GM18907 (cell line): ENCODE measurements at regions not wholly inside any gene's neighbourhood (a gene's known extent, or its start where the extent isn't known, plus 50 kb on each side); places are given as distances from the start of the nearest gene placed in this dataset.

Experiments
- ATAC-seq: cut with Tn5 transposase; IDR thresholded peaks from one replicate; pipeline ENCODE4 v1.9.1; 2021; ENCODE audit warnings: mild to moderate bottlenecking, moderate library complexity; ENCODE audit not compliant: unreplicated experiment

DNA sequence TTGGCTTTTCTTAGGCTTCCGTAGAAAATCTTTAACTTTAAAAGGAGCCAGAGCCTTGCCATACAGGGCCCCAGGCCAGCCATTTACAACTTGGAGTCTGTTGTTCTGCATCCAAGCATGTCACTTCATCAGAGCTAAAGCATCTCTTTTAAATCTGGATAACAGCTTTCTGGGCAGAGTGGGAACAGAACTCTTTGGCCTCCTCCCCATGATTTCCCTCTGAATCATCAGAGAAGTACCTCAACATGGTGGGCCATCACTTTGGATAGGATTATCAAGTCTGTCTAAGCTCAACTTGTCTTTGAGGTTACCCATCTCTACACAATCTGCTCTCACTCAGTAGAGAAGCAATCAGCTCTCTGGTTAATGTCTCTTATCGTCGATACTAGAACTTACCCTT lies 170.9 kb downstream of the SLC6A15 start:
- ATAC-seq, result no peak

DNA sequence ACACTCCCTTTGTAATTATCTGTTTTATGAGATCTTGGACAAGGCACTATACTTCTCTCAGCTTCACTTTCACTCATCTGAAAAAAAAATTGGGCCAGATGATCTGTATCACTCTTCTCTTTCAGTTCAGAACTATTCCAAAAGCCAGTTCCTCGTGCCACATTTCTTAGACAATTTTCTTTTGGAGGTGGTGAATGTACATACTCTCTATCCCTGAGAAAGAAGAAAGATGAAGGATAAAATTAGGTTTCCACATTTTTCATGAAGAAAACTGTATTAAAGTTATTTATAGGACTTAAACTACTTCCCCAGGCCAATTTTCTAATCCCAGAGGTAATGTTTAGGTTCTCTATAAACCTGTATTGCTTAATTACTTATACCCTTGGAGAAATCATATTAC lies 171.6 kb downstream of the SLC6A15 start:
- ATAC-seq, result no peak

DNA sequence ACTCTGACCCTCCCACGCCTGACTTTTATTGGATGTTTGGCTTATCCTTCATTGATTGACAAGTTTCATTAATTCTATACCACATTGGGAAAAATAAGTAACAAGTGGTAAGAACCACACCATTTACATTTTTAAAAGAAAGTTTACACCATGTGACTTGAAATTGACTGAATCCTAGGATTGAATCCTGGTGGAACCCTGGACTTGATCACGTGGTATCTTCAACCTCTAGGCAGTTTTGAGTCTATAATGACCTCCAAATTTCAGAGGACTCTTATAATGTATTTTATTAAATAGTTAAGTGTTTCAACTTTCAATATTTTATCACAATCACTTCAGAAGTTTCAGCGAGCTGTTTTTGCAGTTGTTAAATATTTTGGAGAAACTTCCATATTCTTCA lies 172.0 kb downstream of the SLC6A15 start:
- ATAC-seq, result no peak

DNA sequence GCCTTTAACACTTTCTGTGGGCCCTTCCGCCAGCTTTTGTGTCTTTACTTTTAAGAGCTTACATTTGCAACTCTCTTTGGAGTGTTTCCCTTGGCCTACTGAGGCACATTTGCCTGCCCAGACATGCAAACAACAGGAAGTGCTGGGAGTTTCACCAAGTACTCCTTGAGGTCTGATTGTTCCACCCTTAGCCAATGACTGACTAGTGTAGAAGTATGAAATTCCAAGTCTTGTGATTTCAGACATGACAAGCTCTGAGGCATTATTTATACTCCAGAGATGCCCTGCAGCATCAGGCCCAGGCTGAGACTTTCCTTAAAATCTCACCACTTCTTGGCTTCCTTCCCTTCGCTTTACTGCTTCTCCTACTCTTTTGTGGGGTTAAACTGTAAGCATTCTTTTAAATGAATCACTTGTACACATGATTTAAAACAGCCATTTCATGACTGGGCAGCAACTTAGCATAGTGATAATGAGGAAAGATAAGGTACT lies 174.1 kb downstream of the SLC6A15 start:
- no peak for ATAC-seq

DNA sequence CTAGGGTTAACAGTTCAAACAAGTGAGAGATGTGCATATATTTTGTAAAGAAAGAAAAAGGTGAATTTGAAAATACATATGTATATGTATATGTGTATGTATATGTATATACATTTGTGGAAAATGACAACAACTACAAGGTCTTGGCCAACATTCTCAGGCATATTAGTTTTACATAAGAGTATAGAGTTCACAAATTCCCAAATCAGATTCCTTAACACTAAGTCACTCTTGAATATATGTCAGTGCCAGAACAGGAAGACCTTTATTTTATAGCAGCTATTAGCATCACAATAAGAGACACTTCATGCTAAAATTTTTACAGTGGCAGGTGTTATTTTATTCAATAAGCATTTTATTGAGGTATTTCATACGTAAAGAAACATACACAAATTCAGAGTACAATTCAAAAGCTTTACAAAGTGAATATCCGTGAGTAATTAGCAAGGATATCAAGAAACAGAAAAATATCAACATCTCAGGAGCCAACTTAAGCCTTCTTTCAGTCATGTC lies 179.7 kb downstream of the SLC6A15 start:
- no peak for ATAC-seq

DNA sequence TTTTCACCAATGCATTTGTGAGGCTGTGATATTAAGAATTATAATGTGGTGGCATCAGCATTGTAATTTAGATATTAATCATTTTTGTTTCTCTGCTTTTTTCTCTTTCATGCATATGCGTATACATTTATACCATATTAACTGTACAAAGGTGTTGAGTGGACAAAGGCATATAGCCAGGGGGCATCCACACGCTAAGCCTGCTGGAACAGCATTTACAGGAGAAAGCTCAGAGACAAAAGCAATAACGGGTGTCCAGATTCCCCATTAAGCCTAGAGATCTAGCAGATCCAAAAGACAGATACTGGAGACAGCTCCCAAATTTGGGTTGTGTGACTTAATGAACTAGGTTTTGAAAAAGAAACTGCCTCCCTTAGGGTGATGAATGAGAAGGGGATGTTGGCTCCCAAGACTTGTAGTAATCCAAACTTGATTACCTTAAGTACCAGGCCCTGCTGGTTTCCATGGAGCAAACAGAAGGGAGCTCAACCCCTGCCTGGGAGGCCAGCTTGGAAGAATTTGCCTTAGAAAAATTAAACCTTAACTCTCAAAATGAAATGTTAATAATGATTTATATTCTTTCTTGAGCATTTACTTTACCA lies 181.9 kb downstream of the SLC6A15 start:
- no peak for ATAC-seq

DNA sequence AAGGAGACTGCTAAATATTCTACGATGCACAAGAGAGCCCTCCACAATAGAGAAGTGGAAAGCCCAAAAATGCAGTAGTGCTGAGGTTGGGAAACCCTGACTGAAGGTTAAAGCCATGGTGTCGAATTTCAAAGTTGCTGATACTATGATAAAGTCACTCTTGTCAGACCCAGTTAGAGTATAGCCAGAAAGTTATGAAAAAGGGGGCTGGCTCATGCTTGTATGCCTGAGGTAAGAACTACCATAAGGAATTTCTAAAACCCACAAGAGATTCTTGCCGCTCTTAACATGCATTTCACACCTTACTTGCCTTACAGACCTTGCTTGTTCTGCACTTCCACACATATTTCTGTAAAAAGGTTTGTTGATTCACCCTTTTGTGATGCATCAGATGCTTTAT lies 184.6 kb downstream of the SLC6A15 start:
- no peak for ATAC-seq

DNA sequence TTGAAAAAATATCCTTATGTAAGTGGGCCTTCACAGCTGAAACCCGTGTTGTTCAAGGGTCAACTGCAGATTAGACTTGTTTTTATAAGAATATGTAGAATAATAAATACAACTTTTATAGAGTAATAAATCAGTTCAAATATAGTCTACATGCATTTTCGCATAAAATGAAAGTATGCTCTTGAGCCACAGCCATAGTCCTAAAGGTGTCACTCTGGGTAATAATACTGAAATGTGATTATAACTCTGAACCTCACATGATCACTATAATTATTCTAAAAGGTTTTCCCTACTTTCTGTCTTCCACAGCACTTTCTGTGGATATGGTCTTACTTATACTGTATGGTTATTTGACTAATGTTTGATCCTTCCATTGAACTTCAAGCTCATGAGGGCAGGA lies 185.8 kb downstream of the SLC6A15 start:
- ATAC-seq, result no peak

DNA sequence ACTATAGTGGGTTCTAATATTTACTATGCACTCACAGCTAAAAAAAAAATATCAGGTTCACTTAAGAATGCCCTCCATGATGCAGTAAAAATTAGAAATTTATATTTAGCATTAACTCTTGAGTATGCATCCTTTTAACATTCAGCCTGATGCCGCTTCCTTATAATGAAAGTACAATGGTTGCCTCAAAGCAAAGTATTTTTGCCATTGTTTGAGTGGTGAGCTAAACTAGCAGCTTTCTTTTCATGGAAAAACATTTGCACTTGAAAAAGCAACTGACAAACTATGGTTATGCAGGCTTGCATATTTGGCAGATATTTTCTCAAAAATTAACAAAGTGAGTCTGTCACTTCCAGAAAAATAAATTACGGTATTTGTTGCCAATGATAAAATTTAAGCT lies 188.6 kb downstream of the SLC6A15 start:
- ATAC-seq, result no peak

DNA sequence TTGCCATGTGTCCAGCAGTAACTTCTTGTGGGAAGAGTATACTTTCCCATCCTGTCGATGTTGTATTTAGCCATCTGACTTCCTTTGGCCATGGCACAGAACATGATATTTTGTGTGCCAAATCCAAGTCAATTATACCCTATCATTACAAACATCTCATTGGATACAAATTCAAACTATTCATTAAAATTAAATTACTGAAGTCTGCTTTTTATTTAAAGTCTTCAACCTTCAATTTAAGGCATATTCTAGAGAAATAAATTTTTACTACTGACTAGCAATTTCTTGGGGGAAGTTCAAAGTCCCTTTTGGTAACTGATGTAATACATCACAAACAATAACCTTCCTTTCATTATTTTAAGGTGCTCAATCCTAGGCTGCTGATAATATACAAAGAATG lies 192.6 kb downstream of the SLC6A15 start:
- no peak for ATAC-seq

DNA sequence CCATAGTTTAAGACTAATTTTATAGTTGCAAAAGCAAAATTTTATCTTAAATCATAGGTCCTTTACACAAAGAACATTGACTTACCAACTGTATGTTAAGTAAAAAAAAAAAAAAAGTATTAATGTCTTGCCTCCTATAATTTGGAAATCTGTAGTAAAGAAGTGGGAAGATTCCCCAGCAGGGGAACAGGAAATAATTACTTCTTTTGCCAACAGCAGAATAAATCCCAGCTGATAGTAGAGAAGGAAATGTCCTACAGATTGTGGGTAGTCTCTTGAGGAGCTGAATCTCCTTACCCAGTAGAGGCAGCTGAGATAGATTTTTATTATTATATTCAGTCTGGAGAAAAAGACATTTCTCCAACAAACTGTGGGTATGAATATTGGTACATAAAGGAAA lies 193.7 kb downstream of the SLC6A15 start:
- no peak for ATAC-seq

DNA sequence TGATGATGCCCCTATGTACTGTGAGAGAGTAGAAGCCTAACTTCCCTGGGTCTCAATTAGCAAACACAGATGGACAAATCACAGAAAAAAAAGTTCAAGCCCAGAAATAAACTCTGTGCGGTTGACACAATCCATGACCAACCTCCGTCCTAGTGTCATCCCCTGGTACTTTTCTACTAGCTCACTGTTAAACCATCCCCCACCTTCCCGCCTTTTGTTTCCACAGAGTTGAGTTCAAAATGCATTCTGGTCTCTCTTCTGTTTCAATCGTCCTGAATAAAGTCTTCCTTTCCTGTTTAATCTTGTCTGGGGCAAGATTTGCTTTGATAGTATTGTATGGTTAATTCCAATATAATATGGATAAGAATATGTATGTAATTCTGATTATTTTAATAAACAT lies 199.9 kb downstream of the SLC6A15 start:
- no peak for ATAC-seq

DNA sequence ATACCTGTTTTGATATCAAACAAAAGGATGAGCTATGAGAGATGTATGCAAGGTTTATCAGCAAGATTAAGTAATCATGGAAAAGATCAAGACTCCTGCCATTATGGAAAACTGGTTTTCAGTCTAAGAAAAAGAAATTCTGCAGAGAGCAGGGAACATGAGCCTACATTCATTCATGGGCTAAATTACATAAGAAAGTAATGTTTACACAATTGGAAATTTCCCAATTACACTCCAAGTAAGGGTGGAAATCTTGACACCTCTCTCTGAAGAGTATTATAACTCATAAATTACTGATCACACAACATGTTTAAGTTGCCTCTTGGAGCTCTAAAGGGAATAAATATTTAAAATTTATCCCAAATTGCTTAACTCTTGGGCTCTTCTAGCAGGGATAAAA lies 206.2 kb downstream of the SLC6A15 start:
- no peak for ATAC-seq

DNA sequence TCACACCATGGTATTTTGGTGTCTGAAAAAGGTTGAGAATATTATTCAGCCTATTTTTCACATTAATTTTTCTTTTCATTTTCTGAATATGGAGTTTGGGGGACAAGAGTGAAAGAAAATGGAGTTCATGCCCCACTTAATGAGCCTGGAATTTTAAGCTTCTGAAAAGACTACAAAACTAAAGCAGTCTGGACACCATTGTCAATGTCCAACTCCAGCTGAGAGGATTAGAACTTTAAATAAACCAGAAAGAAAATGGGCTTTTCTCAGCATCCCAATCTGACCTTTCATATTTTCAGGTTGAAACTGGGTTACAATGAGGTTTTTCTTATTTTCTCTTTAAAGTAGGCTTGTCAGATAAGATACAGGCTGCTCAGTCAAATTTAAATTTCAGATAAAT lies 207.7 kb downstream of the SLC6A15 start:
- ATAC-seq, result no peak

DNA sequence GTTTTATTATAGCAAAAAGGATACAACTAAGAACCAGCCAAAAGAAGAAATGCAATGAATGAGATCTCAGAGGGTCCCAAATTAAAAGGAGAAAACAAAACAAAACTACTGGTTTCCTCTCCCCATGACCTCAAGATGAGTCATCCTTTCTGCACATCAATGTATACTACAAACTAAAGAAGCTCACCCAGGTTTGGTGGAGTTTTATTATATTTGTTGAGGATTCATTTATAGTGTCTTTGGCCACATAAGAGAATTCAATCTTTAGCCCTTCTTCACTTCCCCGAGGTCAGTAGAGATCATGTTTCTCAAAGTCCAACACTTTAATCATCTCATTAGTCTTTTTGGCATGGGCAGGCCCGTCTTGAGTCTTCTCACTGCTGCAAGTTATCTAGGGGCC lies 210.6 kb downstream of the SLC6A15 start:
- ATAC-seq, result no peak

DNA sequence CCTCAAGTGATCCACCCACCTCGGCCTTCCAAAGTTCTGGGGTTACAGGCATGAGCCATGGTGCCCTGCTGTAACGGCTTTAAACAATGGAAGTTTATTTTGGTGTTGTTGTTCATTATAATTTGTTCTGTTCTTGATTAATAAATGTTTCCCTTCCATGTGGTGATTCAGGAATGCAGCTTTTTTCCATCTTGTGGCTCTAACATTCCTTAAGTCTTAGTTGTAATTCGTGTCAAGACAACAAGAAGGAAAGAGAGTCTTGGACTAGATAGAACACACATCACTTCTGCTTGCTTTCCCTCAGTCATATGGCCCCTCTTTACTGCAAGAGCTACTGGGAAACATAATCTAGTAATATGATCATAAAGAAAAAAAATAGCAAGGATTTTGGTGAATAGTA lies 211.6 kb downstream of the SLC6A15 start:
- no peak for ATAC-seq

DNA sequence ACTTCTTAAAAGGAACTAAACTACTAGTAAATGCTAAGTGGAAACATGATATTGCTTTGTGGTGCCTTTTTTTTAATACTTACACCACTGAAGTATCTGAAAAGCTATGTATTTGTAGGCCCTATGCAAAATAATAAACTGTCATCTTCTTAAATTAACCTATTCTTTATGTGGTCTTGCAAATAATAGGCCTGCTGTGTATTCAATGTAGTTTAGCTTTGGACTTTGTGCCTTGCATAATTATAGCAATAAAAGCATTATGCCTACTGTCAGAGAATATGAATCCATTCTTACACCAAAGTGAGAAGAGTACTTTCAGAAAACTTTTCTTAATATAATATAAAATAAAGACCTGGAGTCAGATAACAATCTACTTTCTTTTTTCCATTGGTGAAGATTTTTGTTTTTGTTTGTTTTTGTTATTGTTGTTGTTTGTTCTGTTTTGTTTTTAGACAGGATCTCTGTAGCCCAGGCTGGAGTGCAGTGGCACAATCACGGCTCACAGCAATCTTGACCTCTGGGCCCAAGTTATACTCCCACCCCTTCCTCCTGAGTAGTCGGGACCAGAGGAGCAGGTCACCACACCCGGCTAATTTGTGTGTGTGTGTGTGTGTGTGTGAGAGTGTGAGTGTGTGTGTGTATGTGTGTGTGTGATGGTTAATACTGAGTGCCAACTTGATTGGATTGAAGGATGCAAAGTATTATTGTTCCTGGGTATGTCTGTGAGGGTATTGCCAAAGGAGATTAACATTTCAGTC lies 213.8 kb downstream of the SLC6A15 start:
- ATAC-seq, result no peak

DNA sequence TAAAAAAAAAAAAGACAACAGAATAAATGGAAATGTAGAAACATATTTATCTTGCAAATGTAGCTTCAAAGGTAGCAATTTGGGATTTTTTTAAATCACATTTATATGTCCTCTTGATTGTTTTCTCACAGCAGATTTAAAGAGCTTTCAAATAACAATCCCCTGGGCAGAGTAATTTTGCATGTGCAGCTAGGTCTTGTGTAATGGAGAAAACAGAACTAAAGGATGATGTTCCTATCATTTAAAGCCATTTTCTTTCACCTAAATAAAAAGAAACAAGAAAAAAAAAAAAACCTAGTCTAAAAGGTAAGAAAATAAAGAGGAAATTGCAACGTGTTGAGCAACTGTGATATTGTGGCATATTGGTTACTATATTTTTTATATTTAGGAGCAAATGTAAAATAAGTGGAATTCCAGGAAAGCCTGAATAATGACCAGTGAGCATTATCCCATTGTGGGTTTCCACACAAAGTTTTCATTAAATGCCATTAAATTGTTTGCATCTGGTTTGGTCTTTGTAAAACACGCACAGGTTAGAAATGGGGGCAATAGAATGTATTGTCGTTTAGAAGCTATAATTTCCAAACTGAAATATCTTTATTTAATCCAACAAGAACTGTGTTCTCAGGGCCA lies 215.6 kb downstream of the SLC6A15 start:
- no peak for ATAC-seq

DNA sequence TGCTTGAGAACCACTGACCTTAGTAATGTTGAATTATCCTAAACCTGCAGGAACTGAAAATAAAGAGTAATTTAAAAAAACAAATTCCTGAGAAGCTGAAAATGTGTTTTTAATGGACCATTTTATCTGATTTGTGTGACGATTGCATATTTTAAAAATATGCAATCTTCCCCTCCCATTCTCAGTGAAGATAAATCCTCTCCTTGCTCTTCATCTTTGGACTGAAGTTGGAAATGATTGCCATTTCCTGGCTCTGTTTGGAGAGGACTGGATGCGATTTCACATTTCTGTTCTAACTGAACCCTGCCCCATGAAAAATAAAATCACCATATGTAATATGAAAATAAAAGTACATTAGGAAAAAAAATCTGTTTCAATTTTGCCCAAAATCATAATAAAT lies 216.3 kb downstream of the SLC6A15 start:
- ATAC-seq, result no peak

DNA sequence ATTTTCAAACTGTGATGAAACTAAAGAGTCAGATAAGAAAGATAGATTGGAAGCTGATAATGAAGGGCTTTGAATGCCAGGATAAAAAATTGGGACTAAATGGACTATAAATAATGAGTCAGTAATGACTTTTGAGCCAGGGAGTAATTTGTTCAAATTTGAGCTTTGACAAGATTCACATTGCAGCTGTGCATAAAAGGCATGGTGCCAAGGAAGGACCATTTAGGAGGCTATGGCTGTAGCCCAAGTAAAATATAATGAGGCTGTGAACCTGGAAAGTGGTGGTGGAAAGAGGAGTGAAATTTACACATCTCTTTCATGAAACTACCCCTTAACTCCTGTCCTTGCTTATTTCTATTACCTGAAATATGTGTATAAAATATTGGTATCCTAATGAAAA lies 218.5 kb downstream of the SLC6A15 start:
- ATAC-seq, result no peak

DNA sequence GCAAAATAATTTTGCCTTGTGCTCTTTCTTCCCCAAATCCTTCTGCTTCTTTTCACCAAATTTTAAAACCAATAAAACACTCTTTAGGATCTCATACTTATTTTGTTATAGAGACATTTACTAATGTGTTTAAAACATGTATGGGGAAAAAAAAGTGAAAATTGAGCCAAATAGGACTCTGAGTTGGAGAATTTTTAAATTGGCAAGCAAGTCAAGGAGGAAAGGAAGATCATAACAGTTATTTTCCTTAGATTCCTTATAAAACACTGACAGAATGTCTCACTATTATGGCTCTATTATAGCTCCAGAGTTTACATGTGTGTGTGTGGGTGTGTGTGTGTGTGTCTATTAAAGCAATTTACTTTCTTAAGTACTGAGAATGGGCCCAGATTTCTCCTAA lies 220.5 kb downstream of the SLC6A15 start:
- ATAC-seq, result no peak

DNA sequence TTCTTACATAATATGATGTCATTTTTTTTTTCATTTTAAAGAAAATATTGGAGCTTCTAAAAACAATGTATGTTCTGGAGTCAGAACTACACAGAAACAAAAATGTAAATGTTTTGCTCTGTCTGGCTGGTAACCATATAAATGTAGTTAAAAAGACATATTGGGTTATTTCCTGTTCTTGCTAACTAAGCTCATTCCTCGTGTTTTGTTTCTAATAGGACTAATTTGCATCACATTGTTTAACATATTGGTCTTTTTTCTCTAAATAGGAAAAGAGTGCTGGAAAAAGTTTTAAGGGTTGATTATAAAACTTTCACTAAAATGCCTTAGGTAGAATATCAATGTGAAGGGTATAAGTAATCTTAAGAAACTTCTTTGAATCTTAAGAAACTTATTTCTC lies 221.3 kb downstream of the SLC6A15 start:
- ATAC-seq, result no peak
